GM23338 (cell line): ENCODE measurements at regions not wholly inside any gene's neighbourhood (a gene's known extent, or its start where the extent isn't known, plus 50 kb on each side); places are given as distances from the start of the nearest gene placed in this dataset.

ENCODE experiments used
- ATAC-seq: fragments of 200-7000 bp; cut with Tn5 transposase; 3 replicates; pipeline ENCODE4 v1.9.1; 2020
- DNase-seq: peaks from one replicate; pipeline ENCODE4 v3.0.0-alpha.2; 2015; ENCODE audit warnings: low spot score
- H2AFZ ChIP-seq: fragments of 200-600 bp; sonication (generic); 2 replicates; pipeline ENCODE4 v1.8.0; 2016; ENCODE audit warnings: antibody characterized with exemption, mild to moderate bottlenecking, moderate library complexity
- H3F3A ChIP-seq: fragments of 200-600 bp; sonication (generic); replicated peaks from 2 replicates; pipeline ENCODE4 v1.8.0; 2017; ENCODE audit warnings: antibody characterized with exemption, mixed run types, low read depth
- H3K27ac ChIP-seq: fragments of 200-600 bp; sonication (generic); 2 replicates; pipeline ENCODE4 v1.6.1; 2016; ENCODE audit warnings: low read depth
- H3K27me3 ChIP-seq: fragments of 200-600 bp; sonication (generic); 2 replicates; pipeline ENCODE4 v1.8.0; 2016; ENCODE audit warnings: mild to moderate bottlenecking, mixed run types, moderate library complexity; ENCODE audit not compliant: insufficient read depth
- H3K36me3 ChIP-seq: fragments of 200-600 bp; sonication (generic); 2 replicates; pipeline ENCODE4 v1.8.0; 2016; ENCODE audit warnings: mild to moderate bottlenecking; ENCODE audit not compliant: insufficient read depth
- H3K4me1 ChIP-seq: fragments of 200-600 bp; sonication (generic); 2 replicates; pipeline ENCODE4 v1.8.0; 2016; ENCODE audit warnings: mild to moderate bottlenecking, moderate library complexity; ENCODE audit not compliant: insufficient read depth
- H3K4me2 ChIP-seq: fragments of 200-600 bp; sonication (generic); 2 replicates; pipeline ENCODE4 v1.7.1; 2017; ENCODE audit warnings: mixed run types
- H3K4me3 ChIP-seq: fragments of 200-600 bp; sonication (generic); 2 replicates; pipeline ENCODE4 v1.6.1; 2016; ENCODE audit warnings: mixed run types
- H3K79me2 ChIP-seq: fragments of 200-600 bp; sonication (generic); replicated peaks from 2 replicates; pipeline ENCODE4 v1.8.0; 2017; ENCODE audit warnings: mild to moderate bottlenecking; ENCODE audit not compliant: insufficient read depth
- H3K9me2 ChIP-seq: fragments of 200-600 bp; sonication (generic); 2 replicates; pipeline ENCODE4 v1.8.0; 2017; ENCODE audit not compliant: insufficient read depth
- H4K20me1 ChIP-seq: fragments of 200-600 bp; sonication (generic); replicated peaks from 2 replicates; pipeline ENCODE4 v1.8.0; 2017; ENCODE audit warnings: mild to moderate bottlenecking; ENCODE audit not compliant: insufficient read depth
- H3K27ac Mint-ChIP-seq: 2 replicates; pipeline ENCODE4 v1.8.0; 2020; ENCODE audit warnings: inconsistent platforms, mild to moderate bottlenecking, moderate library complexity, mixed read lengths
- H3K27me3 Mint-ChIP-seq: 3 replicates; pipeline ENCODE4 v1.8.0; 2022; ENCODE audit warnings: low read depth, mild to moderate bottlenecking, moderate library complexity, mixed read lengths, inconsistent platforms; ENCODE audit not compliant: insufficient read depth, poor library complexity
- H3K36me3 Mint-ChIP-seq: 3 replicates; pipeline ENCODE4 v1.8.0; 2021; ENCODE audit warnings: low read depth, mild to moderate bottlenecking, inconsistent platforms, moderate library complexity, mixed read lengths
- H3K4me1 Mint-ChIP-seq: 3 replicates; pipeline ENCODE4 v1.8.0; 2020; ENCODE audit warnings: mild to moderate bottlenecking, inconsistent platforms, mixed read lengths
- H3K4me3 Mint-ChIP-seq: 3 replicates; pipeline ENCODE4 v1.8.0; 2021; ENCODE audit warnings: moderate library complexity, mild to moderate bottlenecking, inconsistent platforms, mixed read lengths
- H3K9me3 Mint-ChIP-seq: 3 replicates; pipeline ENCODE4 v1.8.0; 2020; ENCODE audit warnings: moderate library complexity, mild to moderate bottlenecking, inconsistent platforms, mixed read lengths
- CREB1 ChIP-seq: fragments of 250-450 bp; sonication (Bioruptor Pico); IDR thresholded peaks from 2 replicates; pipeline ENCODE4 v1.5.0; 2020; ENCODE audit warnings: low read depth, mild to moderate bottlenecking, moderate library complexity
- CTCF ChIP-seq, 2 experiments: fragments of 200-600 bp in 1 of 2; sonication (generic) in 1 of 2; conservative IDR thresholded peaks; 2 replicates each; pipeline versions ENCODE4 v1.5.1 to v1.6.1; 2016 to 2017; ENCODE audit warnings: antibody characterized with exemption in 2 of 2, low read depth in 2 of 2, mild to moderate bottlenecking in 2 of 2, moderate library complexity in 1 of 2
- ETS1 ChIP-seq: IDR thresholded peaks from 2 replicates; pipeline ENCODE4 v1.6.1; 2016; ENCODE audit warnings: antibody characterized with exemption
- EZH2 ChIP-seq: fragments of 200-600 bp; sonication (generic); IDR thresholded peaks from one replicate; pipeline ENCODE4 v1.8.0; 2017; ENCODE audit warnings: antibody characterized with exemption, mild to moderate bottlenecking, low read depth; ENCODE audit not compliant: unreplicated experiment
- EZH2phosphoT487 ChIP-seq: fragments of 200-600 bp; sonication (generic); IDR thresholded peaks from one replicate; pipeline ENCODE4 v1.8.1; 2018; ENCODE audit warnings: antibody characterized with exemption; ENCODE audit not compliant: unreplicated experiment
- JUNB ChIP-seq: IDR thresholded peaks from one replicate; pipeline ENCODE4 v1.6.1; 2016; ENCODE audit warnings: antibody characterized with exemption; ENCODE audit not compliant: unreplicated experiment
- NANOG ChIP-seq: IDR thresholded peaks from 2 replicates; pipeline ENCODE4 v1.6.1; 2016; ENCODE audit warnings: antibody characterized with exemption, borderline replicate concordance
- POLR2AphosphoS5 ChIP-seq: IDR thresholded peaks from 2 replicates; pipeline ENCODE4 v1.6.1; 2016; ENCODE audit warnings: antibody characterized with exemption, low read depth
- STAT1 ChIP-seq: IDR thresholded peaks from one replicate; pipeline ENCODE4 v1.6.1; 2016; ENCODE audit warnings: antibody characterized with exemption; ENCODE audit not compliant: unreplicated experiment
- ZNF114 ChIP-seq: fragments of 250-450 bp; sonication (Bioruptor Pico); IDR thresholded peaks from 2 replicates; pipeline ENCODE4 v1.5.0; 2020; ENCODE audit warnings: mild to moderate bottlenecking, moderate library complexity
- ZNF331 ChIP-seq: fragments of 250-450 bp; sonication (Bioruptor Pico); IDR thresholded peaks from 2 replicates; pipeline ENCODE4 v1.5.0; 2020; ENCODE audit warnings: low read depth, mild to moderate bottlenecking, moderate library complexity
- ZNF462 ChIP-seq: fragments of 250-450 bp; sonication (Bioruptor Pico); IDR thresholded peaks from 2 replicates; pipeline ENCODE4 v1.5.0; 2020; ENCODE audit warnings: mild to moderate bottlenecking, moderate library complexity
- TF ChIP-seq, protein P1 (sequence below): IDR thresholded peaks from one replicate; pipeline ENCODE4 v1.6.1; 2018; ENCODE audit warnings: antibody characterized with exemption; ENCODE audit not compliant: unreplicated experiment

DNA sequence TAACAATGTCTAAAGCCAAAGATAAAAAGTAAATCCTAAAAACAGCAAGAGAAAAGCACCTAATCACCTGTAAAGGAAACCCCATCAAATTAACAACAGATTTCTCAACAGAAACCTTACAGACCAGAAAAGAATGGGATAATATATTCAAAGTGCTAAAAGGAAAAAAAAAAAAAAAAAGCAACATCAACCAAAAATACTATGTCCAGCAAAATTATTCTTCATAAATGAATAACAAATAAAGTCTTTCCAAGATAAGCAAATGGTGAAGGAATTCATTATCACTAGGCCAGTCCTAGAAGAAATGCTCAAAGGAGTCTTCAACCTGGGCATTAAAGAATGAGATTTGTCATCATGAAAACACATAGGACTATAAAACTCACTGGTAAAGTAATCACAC, 192.0 kb upstream of the UBASH3B start:
- DNase-seq (no peak), ATAC-seq (no peak)
- H3K27me3 ChIP-seq = no peaks in the 10 kb centered on the region
- no peak overlapping the region for H3K27ac Mint-ChIP-seq
- no peaks in the 10 kb centered on the region for H3K4me1 Mint-ChIP-seq
- no peak overlapping the region for H3K4me3 ChIP-seq
- H3K79me2 ChIP-seq = no peaks in the 10 kb centered on the region
- H3K27ac ChIP-seq = no peak overlapping the region
- no peak overlapping the region for H2AFZ ChIP-seq
- H3K4me3 Mint-ChIP-seq = no peak overlapping the region
- H3K36me3 ChIP-seq = no peaks in the 10 kb centered on the region
- peaks cover 4% of the 10 kb centered on the region; the same call in 2 of the 3 replicates for H3K9me3 Mint-ChIP-seq
- H3K9me2 ChIP-seq = no peaks in the 10 kb centered on the region
- peaks cover 3% of the 10 kb centered on the region for H3K36me3 Mint-ChIP-seq
- H3F3A ChIP-seq = no peaks in the 10 kb centered on the region
- no peak overlapping the region for H3K4me2 ChIP-seq
- H3K27me3 Mint-ChIP-seq = no peaks in the 10 kb centered on the region
- H4K20me1 ChIP-seq = no peaks in the 10 kb centered on the region
- no peaks in the 10 kb centered on the region for H3K4me1 ChIP-seq
- no peak for TF ChIP-seq JUNB
- no peak for TF ChIP-seq POLR2AphosphoS5
- TF ChIP-seq NANOG = no peak
- TF ChIP-seq, protein P1, sequence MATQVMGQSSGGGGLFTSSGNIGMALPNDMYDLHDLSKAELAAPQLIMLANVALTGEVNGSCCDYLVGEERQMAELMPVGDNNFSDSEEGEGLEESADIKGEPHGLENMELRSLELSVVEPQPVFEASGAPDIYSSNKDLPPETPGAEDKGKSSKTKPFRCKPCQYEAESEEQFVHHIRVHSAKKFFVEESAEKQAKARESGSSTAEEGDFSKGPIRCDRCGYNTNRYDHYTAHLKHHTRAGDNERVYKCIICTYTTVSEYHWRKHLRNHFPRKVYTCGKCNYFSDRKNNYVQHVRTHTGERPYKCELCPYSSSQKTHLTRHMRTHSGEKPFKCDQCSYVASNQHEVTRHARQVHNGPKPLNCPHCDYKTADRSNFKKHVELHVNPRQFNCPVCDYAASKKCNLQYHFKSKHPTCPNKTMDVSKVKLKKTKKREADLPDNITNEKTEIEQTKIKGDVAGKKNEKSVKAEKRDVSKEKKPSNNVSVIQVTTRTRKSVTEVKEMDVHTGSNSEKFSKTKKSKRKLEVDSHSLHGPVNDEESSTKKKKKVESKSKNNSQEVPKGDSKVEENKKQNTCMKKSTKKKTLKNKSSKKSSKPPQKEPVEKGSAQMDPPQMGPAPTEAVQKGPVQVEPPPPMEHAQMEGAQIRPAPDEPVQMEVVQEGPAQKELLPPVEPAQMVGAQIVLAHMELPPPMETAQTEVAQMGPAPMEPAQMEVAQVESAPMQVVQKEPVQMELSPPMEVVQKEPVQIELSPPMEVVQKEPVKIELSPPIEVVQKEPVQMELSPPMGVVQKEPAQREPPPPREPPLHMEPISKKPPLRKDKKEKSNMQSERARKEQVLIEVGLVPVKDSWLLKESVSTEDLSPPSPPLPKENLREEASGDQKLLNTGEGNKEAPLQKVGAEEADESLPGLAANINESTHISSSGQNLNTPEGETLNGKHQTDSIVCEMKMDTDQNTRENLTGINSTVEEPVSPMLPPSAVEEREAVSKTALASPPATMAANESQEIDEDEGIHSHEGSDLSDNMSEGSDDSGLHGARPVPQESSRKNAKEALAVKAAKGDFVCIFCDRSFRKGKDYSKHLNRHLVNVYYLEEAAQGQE = no peak
- TF ChIP-seq ZNF331 = no peak
- no peak for TF ChIP-seq CTCF (conservative IDR thresholded peaks at IDR 0.05; ENCODE audit: low read depth in 2 of 2)
- TF ChIP-seq CREB1 = no peak
- no peak for TF ChIP-seq EZH2phosphoT487
- TF ChIP-seq STAT1 = no peak
- TF ChIP-seq ZNF114 (CRISPR knock-in tag) = no peak
- TF ChIP-seq ZNF462 (CRISPR knock-in tag) = no peak
- no peak for TF ChIP-seq ETS1
- TF ChIP-seq EZH2 = no peak
